NCI-H526 treated with DMSO at 0.1 percent for 48 hours (cell line): ENCODE measurements at regions not wholly inside any gene's neighbourhood (a gene's known extent, or its start where the extent isn't known, plus 50 kb on each side); places are given as distances from the start of the nearest gene placed in this dataset.

Source experiments
- DNase-seq: peaks from one replicate; lab custom pipeline; 2025; lab: John Stamatoyannopoulos, UW

GRCh38 chr10:70966646-70967553 is 78.5 kb upstream of the PCBD1 start:
- DNase-seq: no peak

GRCh38 chr10:70967591-70968587 is 79.5 kb upstream of the PCBD1 start:
- DNase-seq: no peak

DNA sequence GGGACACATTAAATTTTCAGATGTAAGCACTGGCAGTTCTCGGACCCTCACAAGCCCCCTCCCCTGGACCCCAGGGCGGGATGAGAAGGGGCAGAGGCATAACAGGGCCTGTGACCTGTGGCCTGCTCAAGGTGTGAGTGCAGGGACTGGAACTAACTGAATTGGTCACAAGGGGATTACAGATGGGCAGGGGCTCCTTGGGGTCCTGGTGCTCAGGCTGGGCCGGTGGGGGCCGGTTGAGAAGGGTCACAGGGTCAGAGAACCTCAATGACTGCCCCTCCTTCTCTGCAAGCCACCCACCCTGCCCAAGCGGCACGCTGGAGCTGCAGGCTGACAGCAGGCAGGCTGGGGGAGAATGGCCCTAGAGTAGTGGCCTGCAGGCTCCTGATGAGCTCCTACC is 80.8 kb upstream of the PCBD1 start:
- DNase-seq: no peak

DNA sequence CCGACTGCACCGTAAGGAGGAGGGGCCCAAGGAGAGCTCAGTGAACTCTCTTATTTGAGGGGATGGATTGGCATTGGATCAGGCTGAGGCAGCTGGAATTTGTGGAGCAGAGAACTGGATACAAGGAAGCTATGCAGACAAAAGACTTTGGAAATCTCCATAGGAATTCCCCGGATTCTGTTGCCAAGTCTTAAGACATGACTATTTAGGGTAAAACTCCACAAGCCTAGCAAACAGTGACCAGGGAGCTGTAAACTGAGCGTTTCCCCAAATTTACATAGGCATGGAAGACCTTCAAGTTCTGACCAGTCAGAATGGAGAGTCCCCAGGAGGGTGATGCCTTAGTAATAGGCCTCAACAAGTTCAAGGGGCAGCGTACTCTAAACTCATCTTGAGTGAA is 82.5 kb upstream of the PCBD1 start:
- DNase-seq: no peak

DNA sequence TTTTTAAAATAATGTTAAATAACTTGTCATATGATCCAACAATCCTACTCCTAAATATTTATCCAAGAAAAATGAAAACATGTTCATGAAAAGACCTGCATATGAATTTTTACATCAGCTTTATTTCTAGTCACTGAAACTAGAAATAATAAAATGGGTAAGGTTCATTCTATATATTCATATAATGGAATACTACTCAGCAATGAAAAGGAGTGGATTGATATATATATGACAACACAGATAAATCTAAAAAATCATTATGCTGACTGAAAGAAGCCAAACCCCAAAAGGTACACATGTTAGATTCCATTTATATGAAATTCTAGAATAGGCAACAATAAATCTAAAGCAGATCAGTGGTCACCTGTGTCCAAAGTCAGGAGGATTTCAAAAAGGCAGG is 84.9 kb upstream of the PCBD1 start:
- DNase-seq: no peak

DNA sequence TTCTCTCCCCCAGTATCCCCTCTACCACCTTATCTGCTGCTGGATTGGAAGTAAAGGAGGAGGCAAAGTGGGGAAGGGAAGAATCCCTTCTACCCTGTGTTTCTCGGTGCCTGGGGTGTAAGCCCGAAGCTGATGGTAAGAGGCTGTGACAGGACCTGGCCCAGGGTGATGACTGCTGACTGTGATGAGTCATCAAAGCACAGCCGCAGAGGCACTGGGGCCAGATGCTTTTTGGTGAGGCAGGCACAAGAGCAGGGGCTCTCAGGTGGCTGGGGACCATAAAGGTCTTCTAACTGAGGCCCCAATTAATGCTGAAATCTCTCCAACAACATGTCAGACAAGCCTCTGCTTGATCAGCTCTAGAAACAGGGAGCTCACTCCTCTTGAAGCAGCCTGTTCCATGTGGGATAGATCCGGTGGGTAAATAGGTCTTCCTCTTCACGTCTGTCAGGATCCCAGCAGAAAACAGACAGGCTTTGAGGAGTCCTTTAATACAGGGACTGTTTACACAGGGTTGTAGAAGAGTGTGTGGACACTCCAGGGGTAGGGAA is 86.1 kb upstream of the PCBD1 start:
- DNase-seq: no peak

GRCh38 chr10:70974920-70975319 is 86.6 kb upstream of the PCBD1 start:
- no peak for DNase-seq

- no peak for DNase-seq
These were observed 87.8 kb upstream of the PCBD1 start for GRCh38 chr10:70976063-70976695.

DNA sequence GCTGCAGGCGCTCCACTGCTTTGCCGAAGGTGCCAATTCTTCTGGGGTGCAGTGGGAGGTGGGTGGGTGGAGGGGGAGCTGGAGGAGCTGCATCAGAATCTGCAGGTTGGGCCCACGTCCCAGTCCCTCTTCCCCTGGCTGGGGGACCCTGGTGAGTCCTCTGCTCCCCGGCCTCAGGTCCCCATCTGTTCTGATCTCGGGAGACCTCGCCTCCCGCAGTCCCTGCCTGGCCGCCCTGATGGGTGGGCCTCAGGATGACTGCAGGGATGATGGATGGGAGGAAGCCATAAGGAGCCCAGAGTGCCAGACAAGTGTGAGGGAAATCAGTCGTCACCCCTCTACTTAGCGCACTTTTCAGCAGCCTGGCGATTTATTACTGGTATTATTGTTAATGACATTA is 89.3 kb upstream of the PCBD1 start:
- no peak for DNase-seq

GRCh38 chr10:70978181-70978580 is 89.8 kb upstream of the PCBD1 start:
- DNase-seq: no peak

DNA sequence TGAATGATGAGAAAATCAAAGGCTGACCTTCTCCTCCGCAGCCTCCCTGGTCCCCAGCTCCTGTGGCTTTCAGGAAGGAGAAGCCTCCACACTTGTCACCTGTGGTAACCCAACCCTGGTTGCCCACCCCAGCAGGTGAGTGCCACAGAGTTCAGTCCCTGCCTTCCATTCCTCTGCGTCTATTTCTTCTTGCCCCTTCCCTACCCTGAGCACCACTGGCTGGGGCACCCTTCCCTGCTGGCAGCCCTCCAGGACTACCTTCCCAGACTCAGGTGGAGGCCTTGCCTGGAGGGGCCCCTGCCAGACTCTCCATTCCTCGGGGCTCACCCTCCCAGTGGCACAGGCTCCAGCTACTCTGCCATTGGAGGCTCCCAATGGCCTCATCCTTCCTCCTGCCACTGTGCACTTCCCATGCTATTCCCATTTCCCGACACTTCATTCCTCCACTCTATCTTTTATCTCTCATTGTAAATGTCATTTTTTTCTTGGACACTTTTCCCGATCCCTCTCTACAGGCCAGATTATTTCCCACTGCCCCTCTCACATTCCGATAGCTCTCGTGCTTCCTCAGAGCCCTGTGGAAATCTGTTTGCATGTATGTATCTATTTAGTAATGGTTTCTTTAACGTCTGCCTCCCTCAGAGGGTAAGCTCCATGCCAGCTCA is 90.6 kb upstream of the PCBD1 start:
- no peak for DNase-seq

- DNase-seq: no peak
These were observed 92.3 kb upstream of the PCBD1 start for GRCh38 chr10:70980687-70981086.

DNA sequence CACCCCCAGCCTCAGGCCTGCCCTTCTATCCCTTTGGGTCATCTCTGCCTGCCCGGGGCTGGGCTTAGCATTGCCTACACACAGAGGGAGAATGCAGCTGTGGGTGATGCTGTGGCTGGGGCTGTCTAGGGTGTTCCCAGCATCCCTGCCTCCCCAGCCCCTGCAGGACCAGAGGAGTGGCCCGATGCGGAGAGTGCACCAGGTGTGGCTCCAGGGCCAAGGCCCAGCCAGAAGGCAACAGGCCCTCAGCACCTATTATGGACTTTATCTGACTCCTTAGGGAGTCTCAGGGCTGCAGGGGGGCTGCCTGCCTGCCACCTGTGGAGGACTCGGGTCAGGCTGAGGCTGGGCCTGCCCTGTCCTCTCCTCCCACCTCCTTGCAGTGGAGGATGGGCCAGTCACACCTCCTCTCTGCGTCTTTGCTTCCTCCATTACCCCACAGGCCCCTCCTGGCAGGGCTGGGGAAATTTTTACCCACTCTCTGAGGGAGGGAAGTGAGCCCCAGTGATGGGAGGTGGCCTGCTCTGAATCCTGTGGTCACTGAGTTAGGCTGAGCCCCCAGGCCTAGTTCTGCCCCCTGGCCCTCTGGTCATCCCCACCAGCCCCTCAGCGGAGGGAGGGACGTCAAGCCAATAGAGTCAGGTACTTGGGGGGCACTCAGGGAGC is 92.9 kb upstream of the PCBD1 start:
- no peak for DNase-seq

GRCh38 chr10:70981936-70982335 is 93.6 kb upstream of the PCBD1 start:
- DNase-seq: no peak

DNA sequence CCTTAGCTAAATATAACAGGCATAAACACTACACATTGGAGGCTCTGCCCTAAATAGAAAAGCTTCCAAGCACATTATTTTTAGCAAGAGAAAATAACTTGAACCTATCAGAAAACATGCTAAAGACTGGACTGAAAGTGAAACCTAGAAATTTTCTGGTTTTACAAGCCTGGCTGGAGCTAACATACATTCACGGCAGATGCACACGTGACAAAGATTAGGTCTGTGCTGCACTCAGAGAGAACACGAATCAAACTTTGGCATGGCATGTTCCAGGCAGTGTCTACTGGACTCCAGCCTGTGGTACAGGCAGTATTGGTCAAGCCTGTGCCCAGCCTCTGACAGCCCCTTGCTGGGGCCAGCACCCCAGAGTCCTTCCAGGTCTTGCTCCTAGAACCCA is 94.1 kb upstream of the PCBD1 start:
- DNase-seq: no peak

DNA sequence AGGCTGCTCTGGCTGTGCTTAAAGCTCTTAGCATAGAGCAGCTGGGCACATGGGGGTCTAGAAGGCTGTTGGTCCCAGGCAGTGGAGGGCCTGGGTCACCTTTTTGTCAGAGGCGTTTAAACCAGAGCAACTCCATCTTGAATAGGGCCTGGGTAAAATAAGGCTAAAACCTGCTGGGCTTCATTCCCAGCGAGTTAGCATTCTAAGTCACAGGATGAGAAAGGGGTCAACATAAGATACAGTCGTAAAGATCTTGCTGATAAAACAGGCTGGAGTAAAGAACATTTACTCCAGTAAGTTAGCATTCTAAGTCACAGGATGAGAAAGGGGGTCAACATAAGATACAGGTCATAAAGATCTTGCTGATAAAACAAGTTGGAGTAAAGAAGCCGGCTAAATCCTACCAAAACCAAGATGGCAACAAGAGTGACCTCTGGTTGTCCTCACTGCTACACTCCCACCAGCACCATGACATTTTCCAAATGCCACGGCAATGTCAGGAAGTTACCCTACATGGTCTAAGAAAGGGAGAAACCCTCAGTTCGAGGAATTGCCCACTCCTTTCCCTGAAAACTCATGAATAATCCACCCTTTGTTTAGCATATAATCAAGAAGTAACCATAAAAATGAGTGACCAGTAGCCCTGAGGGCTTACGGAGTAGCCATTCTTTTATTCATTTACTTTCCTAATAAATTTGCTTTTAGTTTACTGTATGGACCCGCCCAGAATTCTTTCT is 96.8 kb upstream of the PCBD1 start:
- no peak for DNase-seq

DNA sequence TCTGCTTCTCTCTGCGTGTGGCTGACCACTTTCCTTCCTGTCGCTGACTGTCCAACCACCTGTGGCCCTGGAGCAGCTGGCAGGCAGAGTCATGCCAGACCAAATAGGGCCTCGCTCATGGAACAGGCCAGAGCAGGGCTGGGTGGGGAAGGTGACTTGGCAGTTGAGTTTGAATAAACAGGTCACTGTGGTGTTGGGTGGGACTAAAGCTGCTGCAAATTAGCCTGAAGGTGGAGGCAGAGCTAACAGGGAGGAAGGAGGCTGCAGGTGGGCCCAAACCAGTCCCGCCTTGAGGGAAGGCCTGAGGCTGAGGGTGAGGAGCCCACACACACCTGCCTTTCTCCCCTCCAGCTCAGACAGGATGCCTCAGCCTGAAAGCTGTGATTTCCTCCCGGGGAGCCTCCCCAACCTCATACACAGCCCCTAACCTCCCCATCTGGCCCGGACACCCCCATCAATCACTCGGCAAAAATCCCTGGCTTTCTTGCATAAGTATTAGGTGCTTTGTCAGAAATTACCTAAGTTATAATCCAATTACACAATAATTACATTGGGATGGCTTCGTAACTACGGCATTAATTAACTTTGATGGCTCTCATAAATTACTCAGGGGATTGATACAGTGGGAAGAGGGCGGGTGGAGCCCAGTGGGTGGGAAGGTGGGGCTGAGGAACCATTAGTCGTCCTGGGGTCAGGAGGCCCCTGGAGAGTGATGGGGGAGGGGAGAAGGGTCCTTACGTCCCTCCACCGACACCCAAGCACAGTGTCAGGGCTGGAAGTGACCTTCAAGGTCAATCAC is 97.7 kb upstream of the PCBD1 start:
- no peak for DNase-seq

DNA sequence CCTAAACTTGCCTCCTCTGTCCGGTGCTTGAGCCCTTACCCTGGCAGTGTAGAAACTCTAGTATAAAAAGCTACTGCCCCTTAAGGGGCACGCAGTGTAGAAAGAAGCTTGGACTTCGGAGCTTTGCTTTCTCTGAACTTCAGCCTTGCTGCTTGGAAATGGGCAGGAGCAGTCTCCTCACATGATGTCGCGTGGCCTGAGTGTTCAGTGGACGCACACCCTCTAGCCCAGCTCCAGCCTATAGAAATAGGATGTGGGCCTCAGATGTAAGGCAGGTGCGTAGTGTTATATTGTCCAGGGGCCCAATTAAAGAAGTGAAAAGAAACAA is 98.2 kb upstream of the PCBD1 start:
- DNase-seq: no peak

DNA sequence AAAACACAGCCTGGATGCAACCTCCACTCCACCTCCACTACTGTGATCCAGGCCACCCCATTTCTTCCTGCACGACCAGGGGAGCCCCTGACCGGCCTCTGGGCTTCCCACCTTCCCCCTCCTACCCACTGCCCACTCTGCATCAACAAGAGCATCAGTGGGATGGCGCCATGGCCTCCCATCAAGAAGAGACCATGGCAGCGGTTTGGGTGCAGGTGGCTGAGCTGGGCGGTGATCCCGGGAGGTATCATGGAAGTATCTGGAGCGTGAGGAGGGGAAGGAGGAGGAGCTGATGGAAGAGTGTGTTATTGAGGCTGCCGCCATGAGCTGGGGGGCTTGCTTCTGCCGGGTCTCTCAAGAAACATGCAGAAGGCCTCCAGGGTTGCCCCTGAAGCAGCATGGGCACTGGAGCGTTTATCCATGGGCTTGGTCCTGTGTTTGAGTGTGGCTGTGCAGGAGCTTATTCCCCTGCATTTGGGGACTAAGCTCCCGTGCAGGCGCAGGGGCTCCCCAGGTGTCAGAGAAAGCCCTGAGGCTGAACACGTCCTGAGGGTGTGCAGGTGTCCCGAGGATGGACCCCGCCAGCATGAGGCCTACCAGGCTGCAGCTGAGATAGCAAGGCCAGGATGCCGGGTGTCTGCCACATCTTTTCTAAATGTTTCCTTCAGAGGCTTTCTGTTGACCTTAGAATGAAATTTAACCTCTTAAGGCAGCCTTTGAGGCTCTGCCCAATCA is 99.2 kb upstream of the PCBD1 start:
- no peak for DNase-seq
